Endothelial cell of umbilical vein (primary cell): ENCODE measurements at regions not wholly inside any gene's neighbourhood (a gene's known extent, or its start where the extent isn't known, plus 50 kb on each side); places are given as distances from the start of the nearest gene placed in this dataset.

ENCODE experiments used
- BruUV-seq: library from RNA; stranded (reverse); fragments of 400-500 nt; replicated peaks from 2 replicates; lab custom pipeline; 2021; lab: Mats Ljungman, UMichigan
- CTCF ChIA-PET: fragments of 300-600, 350-600 bp; sonication (Branson Sonifier 250); formaldehyde crosslinking; loops from one replicate; lab custom pipeline; 2021; ENCODE audit warnings: antibody characterized with exemption, inconsistent platforms; lab: Charles Lee
- POLR2A ChIA-PET: fragments of 300-600, 350-600 bp; sonication (Branson Sonifier 250); formaldehyde crosslinking; loops from one replicate; lab custom pipeline; 2021; ENCODE audit warnings: antibody characterized with exemption, inconsistent platforms; lab: Charles Lee
- DNase-seq: peaks from one replicate; pipeline ENCODE4 v3.0.0-alpha.2; 2011; ENCODE audit warnings: low read depth, low spot score
- FAIRE-seq: peaks from 2 replicates; lab custom pipeline; 2011; peaks lifted over from hg19 to GRCh38; lab: Jason Lieb, UNC
- H2AFZ ChIP-seq: 2 replicates; pipeline ENCODE4 v1.6.0; 2012; ENCODE audit warnings: low read depth, low read length, control low read depth, inconsistent platforms
- H3K27ac ChIP-seq: 2 replicates; pipeline ENCODE4 v1.5.1; 2011; ENCODE audit warnings: low read depth, mild to moderate bottlenecking, control low read depth, low read length, moderate library complexity; ENCODE audit not compliant: insufficient read depth
- H3K27me3 ChIP-seq, 2 experiments: 2 replicates each; pipeline versions ENCODE4 v1.6.0 to v1.6.1; 2011; ENCODE audit warnings: low read length in 2 of 2, mixed read lengths in 1 of 2; ENCODE audit not compliant: control insufficient read depth in 2 of 2, insufficient read depth in 2 of 2
- H3K36me3 ChIP-seq, 2 experiments: 2 replicates in 1 of 2; 3 replicates in 1 of 2; pipeline ENCODE4 v1.5.1; 2011; ENCODE audit warnings: low read length in 2 of 2, mild to moderate bottlenecking in 1 of 2, moderate library complexity in 1 of 2; ENCODE audit not compliant: control insufficient read depth in 2 of 2, insufficient read depth in 2 of 2; ENCODE audit errors: extremely low read depth in 1 of 2
- H3K4me1 ChIP-seq: 3 replicates; pipeline ENCODE4 v1.5.1; 2011; ENCODE audit warnings: mild to moderate bottlenecking, low read length; ENCODE audit not compliant: control insufficient read depth, insufficient read depth; ENCODE audit errors: extremely low read depth
- H3K4me2 ChIP-seq: 2 replicates; pipeline ENCODE4 v1.6.1; 2011; ENCODE audit warnings: low read length, control low read depth, mixed read lengths; ENCODE audit not compliant: insufficient read depth
- H3K4me3 ChIP-seq, 3 experiments: fragments of 200-600 bp in 1 of 3; sonication (generic), shearing (Covaris generic) in 1 of 3; replicated peaks in 1 of 3; 2 replicates each; pipeline ENCODE4 v1.5.1; 2011 to 2016; ENCODE audit warnings: control low read depth in 3 of 3, low read length in 3 of 3, mild to moderate bottlenecking in 2 of 3, inconsistent platforms in 1 of 3, low read depth in 1 of 3, moderate library complexity in 1 of 3; ENCODE audit not compliant: insufficient read depth in 1 of 3
- H3K79me2 ChIP-seq: 2 replicates; pipeline ENCODE4 v1.6.0; 2012; ENCODE audit warnings: low read length, inconsistent platforms; ENCODE audit not compliant: control insufficient read depth, insufficient read depth
- H3K9ac ChIP-seq: replicated peaks from 2 replicates; pipeline ENCODE3; 2011; ENCODE audit warnings: low read length, control low read depth; ENCODE audit not compliant: insufficient read depth; ENCODE audit errors: extremely low read depth
- H3K9me1 ChIP-seq: replicated peaks from 3 replicates; pipeline ENCODE4 v1.6.0; 2011; ENCODE audit warnings: mild to moderate bottlenecking, low read length; ENCODE audit not compliant: control insufficient read depth, insufficient read depth; ENCODE audit errors: extremely low read depth
- H3K9me3 ChIP-seq: replicated peaks from 2 replicates; pipeline ENCODE4 v1.5.1; 2012; ENCODE audit warnings: low read length, inconsistent platforms; ENCODE audit not compliant: control insufficient read depth, insufficient read depth
- H4K20me1 ChIP-seq: replicated peaks from 2 replicates; pipeline ENCODE3; 2011; ENCODE audit warnings: mild to moderate bottlenecking, low read length; ENCODE audit not compliant: control insufficient read depth, insufficient read depth; ENCODE audit errors: extremely low read depth
- CTCF ChIP-seq, 2 donors: IDR thresholded peaks; 1 replicate in 1 of 2; 2 replicates in 1 of 2; pipeline ENCODE4 v1.5.1; 2011; ENCODE audit warnings: low read length in 2 of 2, mild to moderate bottlenecking in 2 of 2, moderate library complexity in 2 of 2, control low read depth in 1 of 2, inconsistent platforms in 1 of 2, low read depth in 1 of 2; ENCODE audit not compliant: insufficient read depth in 1 of 2; ENCODE audit errors: extremely low read depth in 1 of 2
- GATA2 ChIP-seq: IDR thresholded peaks from 2 replicates; pipeline ENCODE4 v1.7.0; 2011; ENCODE audit warnings: low read depth, mild to moderate bottlenecking, moderate library complexity, mixed read lengths, low read length; ENCODE audit not compliant: insufficient read length, insufficient read depth
- MYC ChIP-seq: IDR thresholded peaks from one replicate; pipeline ENCODE4 v1.6.1; 2011; ENCODE audit warnings: mild to moderate bottlenecking, low read depth, low read length
- POLR2AphosphoS5 ChIP-seq: IDR thresholded peaks from 2 replicates; pipeline ENCODE4 v1.6.1; 2012; ENCODE audit warnings: low read depth, mild to moderate bottlenecking, control low read depth, low read length, moderate library complexity; ENCODE audit not compliant: insufficient read depth
- dilution Hi-C: fragments of 300-500 bp; cut with MboI; formaldehyde crosslinking; loops from one replicate; pipeline ENCODE4 v1.15.0; 2019; ENCODE audit warnings: low sequenced_read_pairs; ENCODE audit not compliant: extremely low pct_ligation_motif_present
- intact Hi-C: fragments of 100-400 bp; cut with micrococcal nuclease; formaldehyde crosslinking; loops from one replicate; pipeline ENCODE4 v1.10.0; 2022
- TF ChIP-seq, protein P1 (sequence below): IDR thresholded peaks from 2 replicates; pipeline ENCODE4 v1.6.1; 2011; ENCODE audit not compliant: insufficient read depth, insufficient read length

GRCh38 chr5:14060218-14060617 is 82.9 kb upstream of the TRIO start:
- FAIRE-seq: no peak
- CTCF ChIA-PET: no interaction called here

More at GRCh38 chr5:14060218-14060617, 82.9 kb upstream of the TRIO start:
- DNase-seq: no peak
- H3K27me3 ChIP-seq: peaks cover 0 to 6% of the 10 kb centered on the region in 2 experiments
- no peaks in the 10 kb centered on the region for H3K9me1 ChIP-seq
- H3K4me1 ChIP-seq: no peaks in the 10 kb centered on the region
- dilution Hi-C loops: no loop called here
- no peak overlapping the region for H3K27ac ChIP-seq
- H2AFZ ChIP-seq: no peak overlapping the region
- POLR2A ChIA-PET: no interaction called here
- no TSS peak for BruUV-seq
- TF ChIP-seq MYC: no peak
- TF ChIP-seq, protein P1, sequence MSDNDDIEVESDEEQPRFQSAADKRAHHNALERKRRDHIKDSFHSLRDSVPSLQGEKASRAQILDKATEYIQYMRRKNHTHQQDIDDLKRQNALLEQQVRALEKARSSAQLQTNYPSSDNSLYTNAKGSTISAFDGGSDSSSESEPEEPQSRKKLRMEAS: no peak
- TF ChIP-seq CTCF (IDR thresholded peaks at IDR 0.05; ENCODE audit: extremely low read depth in 1 of 2, insufficient read depth in 1 of 2, low read depth in 1 of 2, low read length in 2 of 2): no peak
- TF ChIP-seq GATA2: no peak
- no peak for TF ChIP-seq POLR2AphosphoS5
- intact Hi-C loops: no loop called here
- no peaks in the 10 kb centered on the region for H3K36me3 ChIP-seq
- H3K9ac ChIP-seq: no peak overlapping the region
- no peaks in the 10 kb centered on the region for H4K20me1 ChIP-seq
- H3K4me3 ChIP-seq: no peak overlapping the region
- no peak overlapping the region for H3K4me2 ChIP-seq
- H3K9me3 ChIP-seq: no peaks in the 10 kb centered on the region
- no peaks in the 10 kb centered on the region for H3K79me2 ChIP-seq
